ENCODE measurements at regions not wholly inside any gene's neighbourhood (a gene's known extent, or its start where the extent isn't known, plus 50 kb on each side); places are given as distances from the start of the nearest gene placed in this dataset.
"Not testable (repeated sequence)": the region's sequence is repeated elsewhere in the genome, so short reads cannot be mapped to it uniquely, and the experiment has no call there.

DNA sequence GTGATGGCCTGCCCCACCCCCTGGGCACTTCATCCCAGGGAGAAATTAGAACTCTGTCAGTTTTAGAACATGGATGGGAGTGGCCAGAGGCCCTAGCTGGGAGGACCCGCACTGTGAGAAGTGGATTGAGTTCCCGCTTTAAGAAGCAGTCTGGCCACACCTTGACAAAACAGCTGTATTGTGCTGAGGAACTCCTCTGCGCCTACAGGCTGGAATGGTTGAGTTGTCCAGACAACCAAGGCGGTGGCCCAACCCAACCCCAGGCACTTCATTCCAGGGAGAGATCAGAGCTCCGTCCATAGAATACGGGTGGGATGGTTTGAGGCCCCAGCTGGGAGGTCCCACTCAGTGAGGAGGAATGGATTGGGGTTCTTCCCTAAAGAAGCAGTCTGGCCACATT is 196.0 kb downstream of the TMEM26 start:
- Histone ChIP-seq H3K4me3 (no peak overlapping the region), H3K9me3 (no peaks in the 10 kb centered on the region), H3K4me1 (ENCODE audit: low read depth) (no peaks in the 10 kb centered on the region), H3K36me3 (ENCODE audit: low read depth) (no peaks in the 10 kb centered on the region)
- ATAC-seq (no peak), DNase-seq (no peak)
- intact Hi-C loops (cut with DNase I, micrococcal nuclease), result no loop called here
- TF ChIP-seq, protein P1, sequence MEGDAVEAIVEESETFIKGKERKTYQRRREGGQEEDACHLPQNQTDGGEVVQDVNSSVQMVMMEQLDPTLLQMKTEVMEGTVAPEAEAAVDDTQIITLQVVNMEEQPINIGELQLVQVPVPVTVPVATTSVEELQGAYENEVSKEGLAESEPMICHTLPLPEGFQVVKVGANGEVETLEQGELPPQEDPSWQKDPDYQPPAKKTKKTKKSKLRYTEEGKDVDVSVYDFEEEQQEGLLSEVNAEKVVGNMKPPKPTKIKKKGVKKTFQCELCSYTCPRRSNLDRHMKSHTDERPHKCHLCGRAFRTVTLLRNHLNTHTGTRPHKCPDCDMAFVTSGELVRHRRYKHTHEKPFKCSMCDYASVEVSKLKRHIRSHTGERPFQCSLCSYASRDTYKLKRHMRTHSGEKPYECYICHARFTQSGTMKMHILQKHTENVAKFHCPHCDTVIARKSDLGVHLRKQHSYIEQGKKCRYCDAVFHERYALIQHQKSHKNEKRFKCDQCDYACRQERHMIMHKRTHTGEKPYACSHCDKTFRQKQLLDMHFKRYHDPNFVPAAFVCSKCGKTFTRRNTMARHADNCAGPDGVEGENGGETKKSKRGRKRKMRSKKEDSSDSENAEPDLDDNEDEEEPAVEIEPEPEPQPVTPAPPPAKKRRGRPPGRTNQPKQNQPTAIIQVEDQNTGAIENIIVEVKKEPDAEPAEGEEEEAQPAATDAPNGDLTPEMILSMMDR (IDR thresholded peaks at IDR 0.05), result no peak

DNA sequence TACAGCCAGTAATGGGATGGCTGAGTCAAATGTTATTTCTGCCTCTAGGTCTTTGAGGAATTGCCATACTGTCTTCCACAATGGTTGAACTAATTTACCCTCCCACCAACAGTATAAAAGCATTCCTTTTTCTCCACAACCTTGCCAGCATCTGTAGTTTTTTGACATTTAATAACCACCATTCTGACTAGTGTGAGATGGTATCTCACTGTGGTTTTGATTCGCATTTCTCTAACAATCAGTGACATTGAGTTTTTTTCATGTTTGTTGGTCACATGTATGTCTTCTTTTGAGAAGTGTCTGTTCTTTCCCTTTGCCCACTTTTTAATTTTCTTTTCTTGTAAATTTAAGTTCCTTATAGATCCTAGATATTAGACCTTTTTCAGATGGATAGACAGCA is 200.9 kb downstream of the TMEM26 start:
- H3K4me1 ChIP-seq (ENCODE audit: low read depth); H3K36me3 ChIP-seq (ENCODE audit: low read depth); DNase-seq; ATAC-seq; H3K9me3 ChIP-seq; H3K4me3 ChIP-seq; intact Hi-C loops (cut with DNase I, micrococcal nuclease): not testable (repeated sequence)

DNA sequence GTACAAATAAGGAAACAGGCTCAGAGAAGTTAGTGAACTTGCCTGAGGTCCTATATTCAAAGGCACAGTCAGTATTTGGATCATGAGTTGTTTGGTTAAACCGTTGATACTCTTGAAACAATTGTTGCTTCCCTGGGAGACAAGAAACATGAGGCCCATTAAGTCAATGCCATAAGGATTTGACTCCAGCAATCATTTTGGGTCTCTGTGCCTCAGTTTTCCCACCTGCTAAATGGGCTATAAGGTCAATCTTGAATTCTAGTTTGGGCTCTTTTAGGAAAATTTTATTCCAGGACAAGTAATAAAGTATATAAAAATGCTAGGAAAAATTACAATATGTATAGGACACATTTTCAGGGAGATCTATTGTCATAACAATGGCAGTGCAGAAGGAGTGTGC is 202.1 kb downstream of the TMEM26 start:
- H3K9me3 ChIP-seq, result no peaks in the 10 kb centered on the region
- no peak overlapping the region for H3K4me3 ChIP-seq
- intact Hi-C loops (cut with DNase I, micrococcal nuclease), result no loop called here
- TF ChIP-seq, protein P1 (IDR thresholded peaks at IDR 0.05), result no peak
- no peaks in the 10 kb centered on the region for H3K36me3 ChIP-seq (ENCODE audit: low read depth)
- ATAC-seq (no peak), DNase-seq (no peak)
- H3K4me1 ChIP-seq (ENCODE audit: low read depth), result no peaks in the 10 kb centered on the region

DNA sequence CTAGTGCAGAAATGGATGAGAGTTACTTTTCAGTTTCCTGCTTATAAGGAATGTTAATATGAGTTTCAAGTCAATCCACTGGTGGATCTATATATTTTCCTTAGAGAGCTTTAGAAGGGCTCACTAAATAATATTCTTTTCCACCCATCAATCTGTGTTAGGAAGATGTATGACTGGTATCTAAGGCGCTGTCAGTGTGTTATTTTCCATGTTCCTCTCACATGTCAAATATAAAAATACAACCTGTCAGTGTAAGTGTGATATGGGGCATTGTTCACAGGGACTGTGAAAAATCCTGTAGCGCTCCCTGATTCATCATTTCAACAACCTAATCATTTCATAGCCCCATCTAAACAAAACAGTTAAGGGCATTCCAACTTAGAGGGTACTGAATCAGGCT is 203.1 kb downstream of the TMEM26 start:
- Histone ChIP-seq H3K4me1 (ENCODE audit: low read depth) (no peaks in the 10 kb centered on the region), H3K4me3 (no peak overlapping the region), H3K9me3 (no peaks in the 10 kb centered on the region), H3K36me3 (ENCODE audit: low read depth) (no peaks in the 10 kb centered on the region)
- TF ChIP-seq, protein P1 (IDR thresholded peaks at IDR 0.05), result no peak
- DNase-seq (no peak), ATAC-seq (no peak)
- intact Hi-C loops (cut with DNase I, micrococcal nuclease), result no loop called here

DNA sequence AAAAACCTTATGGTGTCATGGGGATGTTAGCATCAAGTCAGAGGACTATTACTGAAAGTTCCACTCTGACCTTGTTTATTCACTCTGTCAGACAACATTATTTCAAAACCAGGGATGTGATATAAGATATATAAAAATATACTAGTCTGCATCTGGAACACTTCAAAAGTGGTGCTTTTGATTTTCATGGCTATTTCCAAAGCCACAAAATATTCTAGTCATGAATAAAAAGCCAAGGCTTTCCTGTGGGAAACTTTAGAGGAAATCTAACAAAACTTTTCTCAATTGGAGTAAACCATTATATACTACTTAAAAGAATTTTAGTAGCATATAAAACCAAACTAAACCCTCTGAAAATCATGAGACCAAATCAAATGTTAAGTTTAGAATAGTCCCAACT is 205.2 kb downstream of the TMEM26 start:
- no peaks in the 10 kb centered on the region for H3K9me3 ChIP-seq
- no peak for ATAC-seq
- no peaks in the 10 kb centered on the region for H3K36me3 ChIP-seq (ENCODE audit: low read depth)
- DNase-seq, result no peak
- H3K4me1 ChIP-seq (ENCODE audit: low read depth), result no peaks in the 10 kb centered on the region
- intact Hi-C loops (cut with DNase I, micrococcal nuclease), result no loop called here
- TF ChIP-seq, protein P1 (IDR thresholded peaks at IDR 0.05), result no peak
- H3K4me3 ChIP-seq, result no peak overlapping the region

DNA sequence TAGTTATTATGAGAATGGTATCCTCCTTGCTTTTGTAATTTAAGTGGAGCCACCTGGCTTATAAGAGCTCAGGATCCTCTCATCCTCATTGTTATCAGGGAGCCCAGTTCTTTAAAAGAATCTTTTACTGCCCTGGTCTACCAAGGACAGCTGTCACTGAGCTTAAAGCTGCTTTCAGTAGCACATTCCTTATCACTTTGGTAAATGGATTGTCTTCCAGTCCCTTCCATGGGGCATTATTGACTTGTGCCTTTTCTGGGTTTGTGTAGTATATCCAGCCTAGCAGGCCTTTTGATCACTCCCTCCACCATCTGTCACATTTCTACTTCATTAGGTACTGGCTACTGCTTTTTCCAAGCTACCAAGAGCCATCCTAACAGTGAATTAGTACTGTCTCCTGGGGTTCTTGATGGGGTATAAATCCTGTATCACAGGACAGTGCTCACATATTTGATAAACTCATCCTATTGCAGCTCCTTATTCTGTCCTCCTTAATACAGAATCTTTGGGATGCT is 208.9 kb downstream of the TMEM26 start:
- ATAC-seq (no peak), DNase-seq (no peak)
- no peaks in the 10 kb centered on the region for H3K9me3 ChIP-seq
- no peak overlapping the region for H3K4me3 ChIP-seq
- TF ChIP-seq, protein P1 (IDR thresholded peaks at IDR 0.05), result no peak
- no peaks in the 10 kb centered on the region for H3K4me1 ChIP-seq (ENCODE audit: low read depth)
- intact Hi-C loops (cut with DNase I, micrococcal nuclease), result no loop called here
- H3K36me3 ChIP-seq (ENCODE audit: low read depth), result no peaks in the 10 kb centered on the region

Measured in mucosa of descending colon (tissue), 3 donors.